ENCODE measurements at regions not wholly inside any gene's neighbourhood (a gene's known extent, or its start where the extent isn't known, plus 50 kb on each side); places are given as distances from the start of the nearest gene placed in this dataset.
"Not testable (repeated sequence)": the region's sequence is repeated elsewhere in the genome, so short reads cannot be mapped to it uniquely, and the experiment has no call there.

DNA sequence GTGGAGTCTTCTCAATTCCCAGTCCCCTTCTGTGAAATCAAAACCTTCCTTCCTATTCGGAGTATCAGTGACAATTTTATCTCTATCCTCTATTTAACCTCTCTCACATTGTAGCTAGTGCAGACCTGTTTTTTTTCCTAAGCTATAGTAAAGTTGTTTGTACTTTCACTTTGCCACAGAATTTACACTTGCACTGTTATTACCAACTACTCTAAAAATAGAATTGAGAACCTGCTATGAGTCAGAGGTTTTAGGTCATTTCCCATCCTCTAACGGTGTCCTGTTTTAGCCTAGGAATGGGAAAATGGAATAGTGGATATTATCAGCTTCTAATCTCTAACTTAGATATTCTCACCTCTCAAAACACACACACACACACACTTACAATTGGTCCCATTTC lies 862.7 kb downstream of the NCAM2 start:
- DNase-seq = no peak

DNA sequence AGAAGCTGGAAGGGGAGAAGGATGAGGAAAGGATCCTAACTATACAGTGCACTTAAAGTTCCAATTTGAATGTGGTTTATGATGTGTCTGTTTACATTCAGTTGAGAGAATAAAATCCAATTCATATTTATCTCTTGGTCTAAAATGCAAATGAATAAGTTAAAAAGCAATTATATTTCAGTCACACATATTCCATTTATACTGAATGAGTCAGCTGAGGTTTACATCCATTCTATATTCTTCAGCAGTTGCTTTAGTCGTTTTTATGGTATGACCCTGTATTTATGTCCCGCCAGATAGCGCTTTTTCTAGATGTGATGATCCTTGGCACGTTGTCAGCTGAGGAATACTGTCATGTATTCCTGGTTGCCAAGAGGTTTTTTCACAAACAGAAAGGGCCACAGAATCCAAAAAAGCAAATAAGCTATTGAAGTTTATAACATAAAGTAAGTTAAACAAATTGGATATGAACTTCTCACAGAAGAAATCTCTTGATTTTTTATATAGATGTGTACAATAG lies 866.2 kb downstream of the NCAM2 start:
- no peak for DNase-seq

DNA sequence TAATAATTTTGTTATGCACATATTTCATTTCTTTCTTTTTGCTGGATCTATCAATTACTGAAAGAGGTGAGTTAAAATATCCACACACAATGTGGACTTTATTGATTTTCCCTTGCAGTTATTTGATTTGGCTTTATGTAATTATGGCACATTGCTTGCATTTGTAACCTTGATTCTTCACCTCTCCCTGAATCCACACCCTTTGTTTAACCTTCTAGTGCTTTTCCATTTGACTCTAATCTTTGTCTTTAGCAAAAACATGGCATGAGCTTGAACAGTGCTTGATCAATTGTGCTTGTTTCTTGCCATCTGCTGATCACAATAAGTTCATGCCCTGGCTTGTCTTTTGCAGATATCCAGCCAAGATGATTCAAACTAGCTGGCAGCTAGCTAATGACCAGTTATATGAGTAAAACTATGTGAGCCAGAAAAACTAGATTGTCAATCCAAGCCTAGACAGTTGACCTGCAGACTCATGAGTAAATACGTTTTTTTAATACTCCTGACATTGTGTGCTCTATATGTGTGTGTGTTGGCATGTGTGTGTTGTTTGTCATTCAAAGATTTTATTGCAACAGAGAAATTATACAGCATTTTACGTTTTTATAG lies 899.2 kb downstream of the NCAM2 start:
- DNase-seq = no peak

DNA sequence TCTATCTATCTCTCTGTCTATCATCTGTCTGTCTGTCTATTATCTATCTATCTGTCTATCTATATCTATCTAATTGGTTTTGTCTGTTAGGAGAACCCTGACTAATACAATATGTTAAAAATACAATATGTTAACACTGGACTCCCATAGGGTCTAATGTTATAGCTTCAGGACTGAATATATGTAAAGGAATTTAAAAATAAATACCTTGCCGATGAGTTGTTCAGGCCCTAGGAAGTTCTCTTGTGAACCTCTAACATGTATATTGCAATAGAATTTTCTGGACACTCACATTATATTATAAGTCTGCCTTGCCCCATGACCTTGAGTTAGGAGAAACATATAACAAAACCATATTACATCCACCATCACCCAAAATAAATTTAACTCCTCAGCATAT lies 900.6 kb downstream of the NCAM2 start:
- DNase-seq = no peak

- not testable (repeated sequence) for DNase-seq
Observed at GRCh38 chr21:21902416-21902815, 904.2 kb downstream of the NCAM2 start.

GRCh38 chr21:21907271-21907670 lies 909.1 kb downstream of the NCAM2 start:
- no peak for DNase-seq

- DNase-seq = no peak
Observed at GRCh38 chr21:21915816-21916215, 917.6 kb downstream of the NCAM2 start.

GRCh38 chr21:21921410-21922232 lies 923.4 kb downstream of the NCAM2 start:
- DNase-seq = no peak

- DNase-seq = no peak
Observed at GRCh38 chr21:21929226-21929625, 931.0 kb downstream of the NCAM2 start.

GRCh38 chr21:21929789-21930188 lies 931.6 kb downstream of the NCAM2 start:
- DNase-seq = no peak

GRCh38 chr21:21952566-21952965 lies 954.4 kb downstream of the NCAM2 start:
- no peak for DNase-seq

- no peak for DNase-seq
Observed at GRCh38 chr21:21955204-21955603, 957.0 kb downstream of the NCAM2 start.

DNA sequence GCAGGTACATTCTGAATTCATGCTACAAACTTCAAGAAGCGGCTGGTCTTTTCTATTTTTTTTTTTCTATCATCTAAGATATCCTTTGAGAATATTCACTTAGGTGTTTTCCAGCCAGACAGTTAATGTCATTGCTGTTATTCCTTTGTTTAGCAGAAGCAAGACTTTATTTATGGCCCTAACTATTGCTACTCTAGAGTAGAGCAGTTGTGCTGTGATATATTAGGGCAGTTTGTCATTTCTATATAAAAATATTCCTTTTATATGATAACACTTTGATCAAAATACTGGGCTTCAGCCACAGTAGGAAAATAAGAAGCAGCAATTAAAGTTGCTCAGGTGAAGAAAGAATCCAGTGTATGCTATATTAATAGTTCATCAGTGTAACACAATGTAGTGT lies 959.3 kb downstream of the NCAM2 start:
- DNase-seq = no peak

DNA sequence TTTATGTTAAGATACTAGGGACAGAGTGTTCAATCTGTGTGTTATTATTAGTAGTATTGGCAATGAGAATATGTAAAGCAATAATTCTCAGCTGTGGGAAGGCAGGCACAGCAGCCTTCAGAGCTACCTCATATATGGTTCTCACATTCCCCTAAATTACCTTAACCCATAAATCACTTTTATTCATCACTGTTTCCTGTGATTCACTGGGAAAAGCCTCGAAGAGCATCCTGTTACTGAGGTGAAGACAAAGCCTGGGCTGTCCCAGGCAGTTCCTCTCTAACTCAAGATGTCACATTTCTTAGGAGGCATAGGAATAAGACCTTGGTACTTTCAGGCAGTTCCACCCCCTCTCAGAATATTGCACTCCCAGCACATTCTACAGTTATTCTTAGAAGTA lies 965.7 kb downstream of the NCAM2 start:
- DNase-seq = no peak

GRCh38 chr21:21968810-21969209 lies 970.6 kb downstream of the NCAM2 start:
- DNase-seq = no peak

GRCh38 chr21:21969211-21969610 lies 971.0 kb downstream of the NCAM2 start:
- DNase-seq = no peak

GRCh38 chr21:21971384-21971783 lies 973.2 kb downstream of the NCAM2 start:
- no peak for DNase-seq

GRCh38 chr21:21973806-21974205 lies 975.6 kb downstream of the NCAM2 start:
- DNase-seq = no peak

GRCh38 chr21:21996891-21997290 lies 998.7 kb downstream of the NCAM2 start:
- DNase-seq = no peak

DNA sequence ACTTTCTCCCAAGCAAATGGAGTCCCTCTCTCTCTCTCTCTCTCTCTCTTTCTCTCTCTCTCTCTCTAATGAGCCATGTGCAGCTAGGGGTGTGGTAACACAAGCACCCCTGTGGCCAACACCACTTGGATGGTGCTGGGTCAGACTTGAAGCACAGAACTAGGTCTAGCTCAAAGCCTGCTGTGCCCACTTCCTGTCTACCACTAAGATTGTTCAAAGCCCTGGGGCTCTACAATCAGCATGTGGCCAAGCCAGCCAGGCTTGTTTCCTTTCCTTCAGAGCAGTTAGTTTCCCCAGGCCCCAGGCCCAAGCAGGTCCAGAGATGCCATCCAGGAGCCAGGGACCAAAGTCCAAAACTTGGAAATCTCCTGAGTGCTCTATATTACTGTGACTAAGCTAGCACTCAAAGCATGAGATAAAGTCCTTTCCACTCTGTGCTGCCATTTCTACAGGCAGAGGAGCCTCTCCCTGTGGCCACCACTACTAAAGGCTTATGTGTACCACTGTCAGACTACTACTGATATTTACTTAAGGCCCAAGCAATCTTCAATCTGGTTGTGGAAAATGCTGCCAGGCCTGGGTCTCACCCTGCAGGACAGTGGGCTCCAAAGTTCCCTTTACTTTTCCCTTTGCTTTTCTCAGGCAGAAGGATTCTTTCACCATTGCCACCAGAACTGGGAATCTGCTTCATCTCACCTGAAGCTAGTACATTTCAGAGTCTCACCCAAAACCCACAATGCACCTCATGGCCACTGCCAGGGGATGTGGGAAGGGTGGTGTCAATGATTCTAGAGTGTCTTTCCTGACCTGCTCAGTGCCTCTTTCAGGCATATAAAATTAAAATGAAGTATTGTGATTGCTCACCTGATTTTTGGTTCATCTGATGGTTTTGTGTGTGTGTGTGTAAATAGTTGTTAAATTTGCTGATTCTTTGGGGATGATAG lies 999.5 kb downstream of the NCAM2 start:
- no peak for DNase-seq

GRCh38 chr21:22019766-22020165 lies 1021.6 kb downstream of the NCAM2 start:
- DNase-seq = no peak

DNA sequence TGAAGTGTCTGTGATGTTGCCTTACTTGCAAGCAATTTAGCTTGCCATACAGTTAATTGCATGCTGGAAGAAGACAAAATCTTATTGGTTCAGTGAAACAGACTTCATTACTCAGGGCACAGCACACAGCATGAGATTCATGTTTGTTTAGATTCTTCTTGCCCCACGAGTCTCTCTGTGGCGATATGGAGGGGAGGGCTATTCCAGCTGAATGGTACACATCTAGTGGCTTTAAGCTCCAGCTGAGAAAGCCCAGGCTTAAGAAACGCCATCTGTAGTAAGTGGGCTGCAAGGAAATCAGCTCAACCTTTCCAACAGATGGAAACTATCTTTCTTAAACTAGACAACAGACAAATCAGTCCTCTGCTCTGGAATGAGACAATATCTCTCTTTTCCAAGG lies 1022.0 kb downstream of the NCAM2 start:
- DNase-seq = no peak

GRCh38 chr21:22023896-22024295 lies 1025.7 kb downstream of the NCAM2 start:
- DNase-seq = not testable (repeated sequence)
